ENCODE measurements at regions not wholly inside any gene's neighbourhood (a gene's known extent, or its start where the extent isn't known, plus 50 kb on each side); places are given as distances from the start of the nearest gene placed in this dataset.
"Not testable (repeated sequence)": the region's sequence is repeated elsewhere in the genome, so short reads cannot be mapped to it uniquely, and the experiment has no call there.

GRCh38 chr13:88704600-88705275 is 1033.6 kb downstream of the SLITRK5 start:
- H2AFZ ChIP-seq (ENCODE audit: low read length) = peak overlapping the region; percentile 98
- no peaks in the 10 kb centered on the region for H3K9me3 ChIP-seq (ENCODE audit: low read length)
- H3K27me3 ChIP-seq (ENCODE audit: low read length) = no peaks in the 10 kb centered on the region
- DNase-seq = peak; percentile 56
- peak overlapping the region; percentile 80 for H3K4me2 ChIP-seq (ENCODE audit: low read depth, low read length, poor library complexity, severe bottlenecking)
- H3K9ac ChIP-seq (ENCODE audit: low read length) = peak overlapping the region; percentile 54
- H3K4me3 ChIP-seq (ENCODE audit: low read length) = peak overlapping the region; percentile 63
- no peaks in the 10 kb centered on the region for H3K36me3 ChIP-seq (ENCODE audit: insufficient read depth, low read length)
- H4K20me1 ChIP-seq (ENCODE audit: insufficient read depth, low read depth, low read length) = no peaks in the 10 kb centered on the region
- no peaks in the 10 kb centered on the region for H3K79me2 ChIP-seq (ENCODE audit: low read length)
- no peaks in the 10 kb centered on the region for H3K9me2 ChIP-seq (replicated peaks; ENCODE audit: insufficient read depth, low read length)
- H3K4me1 ChIP-seq (ENCODE audit: low read length) = peaks cover 22% of the 10 kb centered on the region
- H3K27ac ChIP-seq (ENCODE audit: low read length) = peak overlapping the region; percentile 39

- Histone ChIP-seq H2AFZ (ENCODE audit: low read length) (peak overlapping the region; percentile 95), H4K20me1 (ENCODE audit: insufficient read depth, low read depth, low read length) (no peaks in the 10 kb centered on the region), H3K27ac (ENCODE audit: low read length) (no peak overlapping the region), H3K4me2 (ENCODE audit: low read depth, low read length, poor library complexity, severe bottlenecking) (no peak overlapping the region), H3K4me1 (ENCODE audit: low read length) (peaks cover 22% of the 10 kb centered on the region), H3K9me2 (replicated peaks; ENCODE audit: insufficient read depth, low read length) (no peaks in the 10 kb centered on the region), H3K9ac (ENCODE audit: low read length) (no peak overlapping the region), H3K79me2 (ENCODE audit: low read length) (no peaks in the 10 kb centered on the region), H3K36me3 (ENCODE audit: insufficient read depth, low read length) (no peaks in the 10 kb centered on the region), H3K4me3 (ENCODE audit: low read length) (no peak overlapping the region), H3K27me3 (ENCODE audit: low read length) (no peaks in the 10 kb centered on the region), H3K9me3 (ENCODE audit: low read length) (no peaks in the 10 kb centered on the region)
- DNase-seq = peak; percentile 51
These were observed 1036.5 kb downstream of the SLITRK5 start for GRCh38 chr13:88707646-88708045.

GRCh38 chr13:88717946-88718345 is 1046.8 kb downstream of the SLITRK5 start:
- no peaks in the 10 kb centered on the region for H4K20me1 ChIP-seq (ENCODE audit: insufficient read depth, low read depth, low read length)
- no peaks in the 10 kb centered on the region for H3K79me2 ChIP-seq (ENCODE audit: low read length)
- DNase-seq = no peak
- no peak overlapping the region for H3K27ac ChIP-seq (ENCODE audit: low read length)
- H3K9ac ChIP-seq (ENCODE audit: low read length) = no peak overlapping the region
- H3K9me3 ChIP-seq (ENCODE audit: low read length) = no peaks in the 10 kb centered on the region; the same call in 1 of the 2 replicates
- H3K4me3 ChIP-seq (ENCODE audit: low read length) = no peak overlapping the region
- no peaks in the 10 kb centered on the region for H3K27me3 ChIP-seq (ENCODE audit: low read length)
- H3K36me3 ChIP-seq (ENCODE audit: insufficient read depth, low read length) = no peaks in the 10 kb centered on the region
- no peak overlapping the region for H2AFZ ChIP-seq (ENCODE audit: low read length)
- no peaks in the 10 kb centered on the region for H3K4me1 ChIP-seq (ENCODE audit: low read length)
- H3K9me2 ChIP-seq (replicated peaks; ENCODE audit: insufficient read depth, low read length) = no peaks in the 10 kb centered on the region
- no peak overlapping the region for H3K4me2 ChIP-seq (ENCODE audit: low read depth, low read length, poor library complexity, severe bottlenecking)

GRCh38 chr13:88718781-88719180 is 1047.6 kb downstream of the SLITRK5 start:
- Histone ChIP-seq H4K20me1 (ENCODE audit: insufficient read depth, low read depth, low read length) (no peaks in the 10 kb centered on the region), H3K36me3 (ENCODE audit: insufficient read depth, low read length) (no peaks in the 10 kb centered on the region), H3K4me3 (ENCODE audit: low read length) (no peak overlapping the region), H3K9me3 (ENCODE audit: low read length) (no peaks in the 10 kb centered on the region; the same call in 1 of the 2 replicates), H3K4me1 (ENCODE audit: low read length) (no peaks in the 10 kb centered on the region), H3K27ac (ENCODE audit: low read length) (no peak overlapping the region), H3K27me3 (ENCODE audit: low read length) (no peaks in the 10 kb centered on the region), H3K9me2 (replicated peaks; ENCODE audit: insufficient read depth, low read length) (no peaks in the 10 kb centered on the region), H3K9ac (ENCODE audit: low read length) (no peak overlapping the region), H3K4me2 (ENCODE audit: low read depth, low read length, poor library complexity, severe bottlenecking) (no peak overlapping the region), H3K79me2 (ENCODE audit: low read length) (no peaks in the 10 kb centered on the region), H2AFZ (ENCODE audit: low read length) (0 out of 2 replicates have a peak overlapping the region, but pooled peaks have one; percentile 28)
- DNase-seq = no peak

GRCh38 chr13:88726075-88726474 is 1054.9 kb downstream of the SLITRK5 start:
- no peaks in the 10 kb centered on the region for H3K79me2 ChIP-seq (ENCODE audit: low read length)
- no peaks in the 10 kb centered on the region for H3K36me3 ChIP-seq (ENCODE audit: insufficient read depth, low read length)
- H2AFZ ChIP-seq (ENCODE audit: low read length) = peak overlapping the region; percentile 85
- no peak overlapping the region for H3K27ac ChIP-seq (ENCODE audit: low read length)
- no peaks in the 10 kb centered on the region for H4K20me1 ChIP-seq (ENCODE audit: insufficient read depth, low read depth, low read length)
- no peaks in the 10 kb centered on the region for H3K4me1 ChIP-seq (ENCODE audit: low read length)
- DNase-seq = no peak
- H3K9me2 ChIP-seq (replicated peaks; ENCODE audit: insufficient read depth, low read length) = no peaks in the 10 kb centered on the region
- no peak overlapping the region for H3K4me3 ChIP-seq (ENCODE audit: low read length)
- no peaks in the 10 kb centered on the region; the same call in 1 of the 2 replicates for H3K9me3 ChIP-seq (ENCODE audit: low read length)
- no peak overlapping the region for H3K9ac ChIP-seq (ENCODE audit: low read length)
- H3K27me3 ChIP-seq (ENCODE audit: low read length) = no peaks in the 10 kb centered on the region
- H3K4me2 ChIP-seq (ENCODE audit: low read depth, low read length, poor library complexity, severe bottlenecking) = no peak overlapping the region

GRCh38 chr13:88727236-88727635 is 1056.1 kb downstream of the SLITRK5 start:
- DNase-seq; H3K27me3 ChIP-seq (ENCODE audit: low read length); H3K9ac ChIP-seq (ENCODE audit: low read length): not testable (repeated sequence)

GRCh38 chr13:88729605-88730004 is 1058.4 kb downstream of the SLITRK5 start:
- no peaks in the 10 kb centered on the region for H3K27me3 ChIP-seq (ENCODE audit: low read length)
- no peaks in the 10 kb centered on the region for H4K20me1 ChIP-seq (ENCODE audit: insufficient read depth, low read depth, low read length)
- no peak overlapping the region for H3K4me3 ChIP-seq (ENCODE audit: low read length)
- no peak for DNase-seq
- H2AFZ ChIP-seq (ENCODE audit: low read length) = peak overlapping the region; percentile 17; the same call in 1 of the 2 replicates
- no peak overlapping the region for H3K9ac ChIP-seq (ENCODE audit: low read length)
- no peaks in the 10 kb centered on the region; the same call in 1 of the 2 replicates for H3K9me3 ChIP-seq (ENCODE audit: low read length)
- no peak overlapping the region for H3K4me2 ChIP-seq (ENCODE audit: low read depth, low read length, poor library complexity, severe bottlenecking)
- no peaks in the 10 kb centered on the region for H3K79me2 ChIP-seq (ENCODE audit: low read length)
- no peaks in the 10 kb centered on the region for H3K9me2 ChIP-seq (replicated peaks; ENCODE audit: insufficient read depth, low read length)
- no peaks in the 10 kb centered on the region for H3K36me3 ChIP-seq (ENCODE audit: insufficient read depth, low read length)
- H3K4me1 ChIP-seq (ENCODE audit: low read length) = no peaks in the 10 kb centered on the region
- H3K27ac ChIP-seq (ENCODE audit: low read length) = no peak overlapping the region

More at GRCh38 chr13:88727236-88727635, 1056.1 kb downstream of the SLITRK5 start:
- not testable (repeated sequence) for H3K27ac ChIP-seq (ENCODE audit: low read length); H3K79me2 ChIP-seq (ENCODE audit: low read length); H3K9me3 ChIP-seq (ENCODE audit: low read length); H3K9me2 ChIP-seq (replicated peaks; ENCODE audit: insufficient read depth, low read length); H3K4me2 ChIP-seq (ENCODE audit: low read depth, low read length, poor library complexity, severe bottlenecking); H2AFZ ChIP-seq (ENCODE audit: low read length); H3K4me3 ChIP-seq (ENCODE audit: low read length); H3K36me3 ChIP-seq (ENCODE audit: insufficient read depth, low read length); H3K4me1 ChIP-seq (ENCODE audit: low read length); H4K20me1 ChIP-seq (ENCODE audit: insufficient read depth, low read depth, low read length)

- peak overlapping the region; percentile 95 for H2AFZ ChIP-seq (ENCODE audit: low read length)
- no peaks in the 10 kb centered on the region for H3K9me2 ChIP-seq (replicated peaks; ENCODE audit: insufficient read depth, low read length)
- no peaks in the 10 kb centered on the region for H4K20me1 ChIP-seq (ENCODE audit: insufficient read depth, low read depth, low read length)
- no peak overlapping the region for H3K27ac ChIP-seq (ENCODE audit: low read length)
- H3K4me3 ChIP-seq (ENCODE audit: low read length) = no peak overlapping the region
- H3K79me2 ChIP-seq (ENCODE audit: low read length) = no peaks in the 10 kb centered on the region
- DNase-seq = no peak
- H3K27me3 ChIP-seq (ENCODE audit: low read length) = no peaks in the 10 kb centered on the region
- no peaks in the 10 kb centered on the region for H3K9me3 ChIP-seq (ENCODE audit: low read length)
- H3K4me2 ChIP-seq (ENCODE audit: low read depth, low read length, poor library complexity, severe bottlenecking) = no peak overlapping the region
- H3K9ac ChIP-seq (ENCODE audit: low read length) = no peak overlapping the region
- H3K4me1 ChIP-seq (ENCODE audit: low read length) = 0 out of 2 replicates have a peak, but pooled peaks cover 4% of the 10 kb centered on the region
- no peaks in the 10 kb centered on the region for H3K36me3 ChIP-seq (ENCODE audit: insufficient read depth, low read length)
These were observed 1064.9 kb downstream of the SLITRK5 start for GRCh38 chr13:88736026-88736425.
